HG03066 (cell line): ENCODE measurements at regions not wholly inside any gene's neighbourhood (a gene's known extent, or its start where the extent isn't known, plus 50 kb on each side); places are given as distances from the start of the nearest gene placed in this dataset.
"Not testable (repeated sequence)": the region's sequence is repeated elsewhere in the genome, so short reads cannot be mapped to it uniquely, and the experiment has no call there.

Source experiments
- ATAC-seq: cut with Tn5 transposase; IDR thresholded peaks from one replicate; pipeline ENCODE4 v1.9.1; 2021; ENCODE audit warnings: low read depth; ENCODE audit not compliant: unreplicated experiment

DNA sequence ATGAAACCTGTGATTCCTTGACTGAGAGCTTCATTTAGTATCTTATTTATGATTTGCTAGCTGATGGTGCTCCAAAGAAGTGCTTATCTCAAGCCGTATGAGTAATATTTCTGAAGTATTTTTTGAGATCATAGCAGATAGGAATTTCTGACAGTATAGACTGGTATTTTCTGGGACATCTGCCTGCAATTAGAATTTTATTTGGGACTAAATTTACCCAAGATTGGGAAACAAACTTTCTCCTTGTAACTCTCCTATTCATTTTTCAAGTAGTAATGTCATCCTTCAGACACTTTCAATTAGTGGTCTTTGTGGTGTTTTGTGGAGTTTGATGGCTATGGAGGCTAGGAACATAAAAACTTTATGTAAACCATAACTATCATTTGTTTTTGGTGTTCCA, 597.2 kb upstream of the ZP4 start:
- no peak for ATAC-seq

DNA sequence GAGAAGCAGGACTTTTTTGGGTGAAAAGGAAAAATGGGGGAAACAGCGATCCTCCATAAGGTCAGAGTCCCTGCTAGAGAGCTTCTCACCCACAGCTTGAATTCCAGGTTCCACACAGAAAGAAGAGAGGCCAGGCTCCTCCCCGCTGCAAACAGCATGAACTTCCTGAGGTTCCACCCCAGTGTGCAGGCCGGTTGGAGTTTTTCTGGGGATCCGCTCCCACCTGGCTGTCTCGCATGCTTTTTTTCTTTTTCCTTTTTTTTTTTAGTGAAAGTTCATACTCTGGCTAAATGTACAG, 595.1 kb upstream of the ZP4 start:
- ATAC-seq, result no peak

DNA sequence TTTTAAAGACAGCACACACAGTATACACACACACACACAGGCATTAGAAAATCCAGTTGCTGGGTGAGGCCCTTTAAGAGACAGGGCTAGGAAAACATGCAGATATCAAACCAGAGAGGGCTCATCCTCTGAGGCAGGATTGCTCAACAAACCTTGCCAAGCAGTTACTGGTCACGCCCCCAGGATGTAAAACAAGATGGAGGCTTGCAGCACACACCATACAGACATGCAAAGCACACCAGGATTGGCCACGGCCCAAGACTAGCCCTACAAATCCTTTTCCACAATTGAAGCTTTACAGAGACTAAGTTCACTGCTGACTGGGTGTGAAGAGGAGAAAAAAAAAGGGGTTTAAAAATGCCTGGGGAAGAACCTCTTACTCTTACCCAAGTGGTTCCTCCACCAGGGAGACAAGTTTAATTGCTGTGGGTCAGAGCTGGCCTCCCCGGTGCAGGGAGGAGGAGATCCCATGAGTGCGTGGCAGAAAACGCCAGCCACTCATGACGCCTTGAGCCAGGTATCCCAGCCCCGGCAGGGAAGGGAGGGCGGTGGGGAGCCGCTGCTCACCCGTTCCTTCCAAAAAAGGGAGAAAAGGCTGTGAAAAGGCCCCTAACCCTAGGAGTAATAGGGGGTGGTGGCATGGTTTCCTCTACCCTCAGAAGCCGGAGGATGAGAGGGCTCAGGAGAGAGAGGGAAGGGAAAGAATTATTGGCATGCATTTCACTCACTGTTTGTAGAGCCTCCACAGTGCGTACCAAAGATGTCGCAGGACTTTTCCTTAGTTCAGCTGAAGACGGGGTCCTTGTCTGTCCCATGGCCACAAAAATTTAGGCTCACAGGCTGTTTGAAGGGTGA, 594.6 kb upstream of the ZP4 start:
- no peak for ATAC-seq

DNA sequence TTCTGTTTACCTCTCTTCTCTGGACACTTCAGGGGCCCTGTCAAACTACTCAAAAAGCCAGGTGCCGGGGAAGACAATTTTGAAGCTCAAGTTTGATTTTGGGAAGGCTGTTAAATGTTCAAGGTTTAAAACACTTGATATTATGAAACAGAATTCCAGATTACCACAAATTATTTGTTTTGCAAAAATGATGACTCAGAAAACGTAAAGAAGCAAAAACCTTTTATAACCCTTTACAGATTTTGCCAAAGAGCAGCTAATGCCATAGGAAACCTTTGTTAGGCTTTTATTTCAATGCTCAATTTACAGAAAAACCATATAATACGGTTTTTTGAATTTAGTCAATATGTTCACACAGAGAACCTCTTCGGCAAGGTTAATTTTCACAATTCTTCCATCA, 593.4 kb upstream of the ZP4 start:
- no peak for ATAC-seq

DNA sequence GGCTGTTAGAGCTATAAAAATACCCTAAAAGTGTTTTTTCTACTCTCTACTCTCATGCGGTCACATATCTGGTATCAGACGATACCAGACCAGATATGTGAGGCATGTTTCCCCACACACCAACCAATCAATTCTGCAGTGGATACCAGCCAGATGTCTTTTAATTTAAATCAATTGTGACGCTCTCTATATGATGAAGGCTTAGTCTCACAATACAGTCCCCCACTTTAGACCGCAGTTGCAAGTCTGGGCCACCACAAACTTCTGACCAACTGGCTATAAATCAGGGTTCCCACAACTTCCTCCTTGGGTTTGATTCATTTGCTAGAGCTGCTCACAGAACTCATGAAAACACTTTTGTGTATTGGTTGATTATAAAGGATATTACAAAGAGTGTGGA, 586.1 kb upstream of the ZP4 start:
- ATAC-seq, result no peak

DNA sequence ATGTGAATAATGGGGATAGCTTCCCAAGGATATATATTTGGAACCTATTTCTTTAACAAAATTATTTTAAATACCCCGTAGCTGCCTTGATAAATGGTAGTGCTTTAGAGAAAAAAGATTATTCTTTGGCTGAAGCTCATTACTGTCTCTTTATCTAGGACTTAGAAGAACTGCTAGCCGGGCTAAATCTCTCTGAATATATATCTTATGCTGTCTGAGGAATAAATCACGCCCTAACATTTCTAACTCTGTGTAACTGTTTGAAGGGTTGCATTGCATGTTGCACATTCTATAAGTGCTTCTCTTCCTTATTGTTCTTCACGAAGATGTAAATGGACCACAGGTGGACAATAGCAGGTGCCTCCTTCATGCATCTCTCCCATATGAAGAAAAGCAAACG, 585.0 kb upstream of the ZP4 start:
- ATAC-seq, result no peak

DNA sequence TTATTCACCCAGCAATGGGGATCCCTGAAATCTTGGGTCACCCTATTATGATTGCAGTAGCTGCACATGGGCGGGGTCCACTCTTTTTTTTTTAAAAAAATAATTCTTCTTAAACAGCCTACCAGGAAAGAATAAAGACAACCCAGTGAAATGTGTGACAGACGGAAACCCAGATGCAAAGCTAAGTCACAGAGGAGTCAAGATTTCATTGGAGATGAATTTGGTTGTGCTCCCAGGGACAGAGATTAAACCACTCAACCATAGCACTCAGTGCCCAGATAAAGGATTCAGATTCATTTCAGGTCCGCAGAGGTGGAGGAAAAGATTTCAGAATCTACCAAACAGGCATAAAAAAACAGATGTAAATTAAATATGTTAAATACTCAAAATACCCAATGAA, 583.5 kb upstream of the ZP4 start:
- ATAC-seq, result no peak

DNA sequence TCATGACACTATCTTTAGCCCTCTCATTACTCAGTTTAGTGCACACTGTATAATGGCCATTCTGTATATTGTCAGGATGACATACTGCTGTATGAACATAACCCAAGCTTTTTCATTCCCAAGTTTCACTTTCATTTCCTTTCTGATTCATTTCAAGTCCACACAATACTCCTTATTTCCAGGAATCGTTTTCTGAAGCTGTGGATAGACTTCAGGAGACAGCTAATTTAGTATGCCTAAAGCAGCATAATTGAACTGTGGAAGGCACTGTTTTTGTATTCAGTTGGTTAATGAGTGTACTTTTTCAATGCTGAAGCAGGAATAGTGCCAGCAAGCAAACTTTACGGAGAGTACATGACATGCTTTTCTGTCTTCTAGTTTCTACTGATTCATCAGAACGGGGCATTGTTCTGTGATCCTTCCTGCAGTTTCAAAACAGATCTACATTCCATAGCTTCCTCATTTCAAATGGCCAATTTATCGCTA, 578.5 kb upstream of the ZP4 start:
- ATAC-seq, result no peak

DNA sequence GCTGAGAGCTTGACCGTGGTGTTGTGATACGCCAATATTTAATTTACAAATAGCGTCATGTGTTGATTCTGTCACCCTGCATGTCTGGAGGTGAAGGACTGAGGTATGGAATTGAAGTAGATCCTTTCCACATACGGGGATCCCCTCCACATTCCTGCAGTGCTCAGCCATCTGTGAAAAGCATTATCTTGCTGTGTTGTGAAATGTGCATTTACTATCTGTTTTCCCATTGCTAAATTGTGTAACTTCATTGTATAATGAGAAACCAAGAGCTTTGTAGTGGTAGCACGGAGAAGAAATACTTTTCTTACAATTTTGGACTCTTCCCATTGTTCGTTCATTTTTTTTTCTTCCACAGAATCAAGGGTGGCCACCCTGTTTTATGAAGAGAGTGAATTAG, 577.3 kb upstream of the ZP4 start:
- no peak for ATAC-seq

DNA sequence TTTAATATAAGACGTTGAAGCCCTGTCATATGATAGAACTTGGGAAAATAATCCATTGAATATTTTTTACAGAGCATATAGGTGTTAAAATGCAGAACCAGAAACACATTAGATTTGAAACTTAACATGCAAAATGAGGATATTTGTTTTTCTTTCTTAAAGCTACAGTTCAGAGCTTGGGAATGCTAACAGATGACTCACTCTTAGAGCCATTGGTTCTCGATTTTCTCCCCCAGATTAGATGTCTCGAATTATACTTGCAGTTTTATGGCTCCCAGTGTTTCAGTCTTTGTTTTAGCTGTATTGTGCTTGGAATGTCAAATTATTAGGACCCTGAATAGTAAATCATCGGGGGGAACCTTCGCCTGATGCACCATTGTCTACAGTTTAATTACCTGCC, 575.7 kb upstream of the ZP4 start:
- ATAC-seq, result no peak

DNA sequence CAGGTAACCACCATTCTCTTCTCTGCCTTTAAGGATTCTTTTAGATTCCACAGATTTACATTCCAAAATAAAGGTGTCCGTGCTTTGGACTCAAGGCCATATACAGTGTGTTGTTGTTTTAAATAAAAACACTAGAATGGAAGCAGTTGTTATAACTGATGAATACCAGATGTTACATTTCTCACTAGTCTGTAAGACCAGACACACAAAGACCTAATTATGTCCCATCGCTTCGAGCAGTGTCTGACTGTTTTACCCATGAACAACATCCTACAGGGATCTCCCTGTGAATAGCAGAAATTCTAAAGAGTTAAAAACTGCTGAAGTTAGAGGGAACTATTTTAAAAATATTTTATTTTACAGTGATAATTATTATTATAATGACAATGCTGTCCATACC, 574.7 kb upstream of the ZP4 start:
- no peak for ATAC-seq

DNA sequence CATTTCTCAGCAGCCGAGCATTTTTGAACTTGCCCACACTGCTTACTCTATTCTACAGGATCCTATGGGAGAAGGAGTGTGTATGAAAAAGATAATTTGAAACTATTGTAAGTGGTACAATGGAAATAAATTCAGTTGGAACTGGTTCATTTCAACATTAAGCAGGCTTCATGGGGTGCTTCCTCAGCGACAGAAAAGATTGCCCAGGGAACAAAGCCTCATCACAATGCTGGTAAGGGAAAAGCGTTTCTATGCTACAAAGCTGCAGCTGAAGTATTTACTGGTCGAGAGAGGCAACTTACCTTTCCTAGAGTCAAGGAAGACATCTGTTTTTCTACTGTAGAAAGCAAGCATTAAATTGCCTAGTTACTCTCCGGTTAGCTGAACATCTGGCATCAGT, 568.2 kb upstream of the ZP4 start:
- ATAC-seq, result no peak

DNA sequence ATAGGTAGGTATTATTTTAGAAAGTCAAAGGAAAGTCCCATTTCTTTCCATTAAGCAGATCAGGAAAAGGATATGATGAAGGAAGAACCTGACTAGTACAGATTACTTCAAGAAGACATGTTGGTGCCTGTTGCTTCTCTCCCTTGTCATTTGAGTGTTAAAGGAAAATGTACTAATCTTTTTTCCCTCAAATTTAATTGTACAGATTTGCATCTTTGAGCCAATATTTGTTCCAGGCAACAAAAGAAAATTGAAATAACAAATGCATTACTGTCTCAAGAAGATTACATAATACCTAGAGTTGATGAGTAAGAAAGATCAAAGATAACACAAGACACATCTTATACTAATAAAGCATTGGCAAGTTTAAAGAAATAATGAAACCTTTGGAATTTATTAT, 566.9 kb upstream of the ZP4 start:
- no peak for ATAC-seq

DNA sequence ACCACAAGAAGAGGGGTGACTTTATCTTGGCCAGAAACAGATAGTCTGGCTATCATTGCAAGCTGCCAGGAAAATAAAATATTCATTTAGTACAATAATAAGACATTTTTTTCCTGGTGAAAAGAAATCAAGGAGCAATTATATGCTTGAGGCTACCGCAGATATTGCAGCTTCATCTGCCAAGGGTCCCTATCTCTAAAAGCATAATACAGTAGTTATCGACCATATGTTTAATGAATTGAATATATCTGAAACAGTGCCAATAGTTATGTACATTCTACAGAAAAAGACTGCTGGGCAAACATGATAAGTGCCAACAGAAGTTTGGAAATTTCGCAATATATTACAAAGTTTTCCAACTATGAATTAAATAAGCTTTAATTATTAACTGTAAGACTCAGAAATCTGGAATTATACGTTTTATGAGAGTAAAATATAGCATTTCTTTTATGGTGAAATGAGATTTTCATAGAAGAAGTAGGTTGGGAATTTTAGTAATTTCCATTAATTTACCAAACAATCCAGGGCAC, 561.1 kb upstream of the ZP4 start:
- ATAC-seq, result no peak

DNA sequence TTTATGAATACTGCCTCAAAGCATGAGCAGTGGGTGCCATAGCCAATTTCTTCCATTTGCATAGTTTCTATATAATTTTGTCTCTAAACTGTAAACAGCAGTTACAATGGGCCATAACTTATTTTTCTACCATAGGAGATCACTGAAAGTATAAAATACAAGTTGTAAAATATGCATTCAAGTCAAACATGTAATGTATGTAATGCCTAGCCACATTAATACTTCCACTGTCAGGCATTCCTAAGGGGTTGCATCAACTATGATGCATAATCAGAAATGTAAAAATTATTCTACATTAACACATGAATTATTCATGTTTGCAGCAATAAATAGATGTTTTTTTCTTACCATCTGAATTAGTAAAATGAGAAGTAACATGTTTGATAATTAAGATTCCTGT, 560.3 kb upstream of the ZP4 start:
- ATAC-seq, result no peak

DNA sequence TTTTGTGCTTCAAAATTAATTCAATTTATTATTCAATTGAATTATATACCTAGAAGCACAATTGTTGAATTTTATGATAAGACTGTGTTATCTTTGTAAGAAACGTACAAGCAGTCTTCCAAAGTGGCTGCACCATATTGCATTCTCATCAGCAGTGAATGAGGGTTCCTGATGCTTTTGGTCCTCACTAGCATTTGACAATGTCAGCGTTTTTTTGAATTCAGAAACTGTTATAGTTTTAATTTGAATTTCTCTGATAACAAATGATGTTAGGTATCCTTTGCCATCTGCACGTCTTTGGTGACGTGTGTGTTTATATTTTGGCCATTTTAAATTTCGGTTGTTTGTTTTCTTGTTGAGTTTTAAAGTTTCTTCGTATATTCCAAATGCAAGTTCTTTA, 553.0 kb upstream of the ZP4 start:
- no peak for ATAC-seq

DNA sequence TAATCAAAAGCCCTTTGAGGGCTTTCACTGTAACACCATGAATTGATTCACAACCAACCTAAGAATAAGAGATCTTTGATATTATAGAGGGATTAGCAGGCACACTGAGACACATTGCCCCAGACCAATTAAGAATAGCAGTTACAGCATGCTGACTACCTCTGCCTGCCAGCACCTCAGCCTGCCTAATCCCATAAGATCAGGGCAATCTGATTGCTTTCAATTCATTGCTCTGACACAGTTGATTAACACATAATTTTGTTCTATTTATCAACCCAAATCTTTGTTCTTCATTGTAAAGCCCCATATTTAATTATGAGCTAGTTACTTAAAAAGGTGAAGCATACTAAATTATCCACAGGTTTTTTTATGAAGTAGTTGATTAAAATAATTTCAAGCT, 548.8 kb upstream of the ZP4 start:
- no peak for ATAC-seq

DNA sequence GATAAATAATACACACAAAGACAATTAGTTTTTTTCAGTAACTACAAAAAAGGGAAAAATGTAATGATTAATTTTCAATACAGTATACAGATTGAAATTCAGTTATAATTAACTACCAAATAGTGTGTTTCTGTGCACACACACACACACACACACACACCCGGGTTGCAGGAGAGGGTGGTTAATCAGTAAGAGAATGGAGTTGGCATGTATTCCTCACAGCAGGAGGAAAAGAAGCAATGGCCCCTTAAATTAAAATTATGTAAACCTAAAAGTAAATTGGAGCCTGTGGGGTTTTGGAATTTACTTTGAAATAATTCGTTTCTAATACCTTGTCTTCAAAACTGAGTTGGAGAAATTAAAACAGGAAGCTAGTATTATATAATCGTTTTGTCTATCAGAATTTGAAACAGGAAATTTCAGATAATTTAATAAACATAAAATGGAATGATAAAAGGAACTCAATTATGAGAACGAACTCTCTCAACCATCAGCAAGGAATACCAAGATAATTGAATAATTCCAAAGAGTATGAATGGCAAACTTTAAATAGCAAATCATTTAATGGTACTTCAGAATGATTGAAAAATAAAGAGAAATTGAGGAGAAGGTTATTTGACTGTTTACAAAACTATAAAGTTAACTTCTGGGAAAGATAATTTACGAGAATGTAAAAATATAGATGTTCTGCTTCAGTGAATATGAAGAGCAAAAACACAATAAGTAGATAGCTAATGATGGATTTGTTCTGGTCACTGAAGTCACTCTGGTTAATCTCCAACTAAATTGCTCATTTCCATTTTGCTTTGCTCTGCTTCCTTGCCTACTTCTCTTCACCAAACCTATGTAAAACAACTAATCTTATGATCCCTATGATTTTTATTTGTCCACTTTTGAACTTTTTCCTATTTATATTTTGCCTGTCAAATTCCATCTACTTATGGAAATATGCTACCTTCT, 547.9 kb upstream of the ZP4 start:
- ATAC-seq, result no peak

DNA sequence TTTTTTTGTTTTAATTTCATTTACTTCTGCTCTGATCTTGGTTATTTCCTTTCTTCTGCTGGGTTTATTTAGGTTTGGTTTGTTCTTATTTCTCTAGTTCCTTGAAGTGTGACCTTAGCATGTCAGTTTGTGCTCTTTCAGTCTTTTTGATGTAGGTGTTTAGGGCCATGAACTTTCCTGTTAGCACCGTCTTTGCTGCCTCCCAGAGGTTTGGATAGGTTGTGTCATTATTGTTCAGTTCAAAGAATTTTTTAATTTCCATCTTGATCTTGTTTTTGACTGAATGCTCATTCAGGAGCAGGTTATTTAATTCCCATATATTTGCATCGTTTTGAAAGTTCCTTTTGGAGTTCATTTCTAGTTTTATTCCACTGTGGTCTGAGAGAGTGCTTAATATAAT, 539.0 kb upstream of the ZP4 start:
- ATAC-seq, result not testable (repeated sequence)

DNA sequence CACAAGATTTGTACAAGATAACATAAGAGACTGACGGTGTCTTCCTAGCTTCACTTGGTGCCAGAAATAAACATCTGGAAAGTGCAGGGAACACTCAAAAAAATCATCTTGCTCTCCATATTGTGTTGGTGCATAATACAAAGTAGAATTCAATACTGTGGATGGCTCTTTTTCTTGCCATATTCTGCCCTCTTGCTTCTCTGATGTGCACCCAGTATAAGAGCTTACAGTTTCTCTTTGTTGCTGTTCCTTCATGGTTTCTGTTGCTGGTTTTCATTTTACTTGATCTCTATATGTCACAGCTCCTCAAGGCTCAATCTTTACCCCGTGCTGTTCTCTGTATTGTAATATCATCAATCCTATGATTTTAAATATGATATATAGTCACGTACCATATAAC, 528.5 kb upstream of the ZP4 start:
- ATAC-seq, result no peak

DNA sequence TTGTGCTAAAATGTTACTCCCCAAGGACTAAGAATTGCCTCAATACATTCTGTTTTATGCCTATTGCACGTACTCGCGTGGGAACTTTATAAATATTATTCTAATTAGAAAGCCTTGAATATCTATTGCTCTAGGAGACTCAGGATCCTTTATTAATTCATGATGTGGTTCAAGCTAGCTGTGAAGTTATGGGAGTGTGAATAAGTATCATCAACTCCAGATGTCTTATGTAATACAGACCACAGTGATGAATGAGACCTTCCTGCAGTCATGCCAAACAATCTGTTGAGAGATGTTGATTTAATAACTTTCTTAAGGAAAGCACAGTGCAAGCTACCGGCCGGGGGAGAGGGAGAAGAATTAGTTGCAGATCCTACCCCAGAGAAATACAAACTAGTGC, 519.2 kb upstream of the ZP4 start:
- ATAC-seq, result no peak
